Uterus (tissue), 3 donors: ENCODE measurements at regions not wholly inside any gene's neighbourhood (a gene's known extent, or its start where the extent isn't known, plus 50 kb on each side); places are given as distances from the start of the nearest gene placed in this dataset.
"Not testable (repeated sequence)": the region's sequence is repeated elsewhere in the genome, so short reads cannot be mapped to it uniquely, and the experiment has no call there.

Experiments used
- DNase-seq, 2 donors: peaks; one replicate each; pipeline ENCODE4 v3.0.0-alpha.2; 2019 to 2020
- H3K27ac ChIP-seq, 2 donors: fragments of 200-600 bp; sonication (generic); 1 replicate in 1 of 2; 2 replicates in 1 of 2; pipeline ENCODE4 v1.5.1; 2016 to 2018
- H3K27me3 ChIP-seq, 2 donors: fragments of 200-600 bp; sonication (generic); one replicate each; pipeline ENCODE4 v1.5.1; 2018 to 2019; ENCODE audit warnings: control low read depth in 1 of 2
- H3K36me3 ChIP-seq, 2 donors: fragments of 200-600 bp; sonication (generic); one replicate each; pipeline ENCODE4 v1.5.1; 2019; ENCODE audit warnings: control low read depth in 1 of 2
- H3K4me1 ChIP-seq, 2 donors: fragments of 200-600 bp; sonication (generic); one replicate each; pipeline ENCODE4 v1.5.1; 2018 to 2019; ENCODE audit warnings: control low read depth in 1 of 2
- H3K4me3 ChIP-seq, 2 donors: fragments of 200-600 bp; sonication (generic); 1 replicate in 1 of 2; 2 replicates in 1 of 2; pipeline ENCODE4 v1.5.1; 2018 to 2019; ENCODE audit warnings: mild to moderate bottlenecking in 1 of 2
- H3K9me3 ChIP-seq, 2 donors: fragments of 200-600 bp; sonication (generic); one replicate each; pipeline ENCODE4 v1.5.1; 2019; ENCODE audit warnings: control low read depth in 1 of 2
- POLR2A ChIP-seq, 2 donors: fragments of 450-650 bp; IDR thresholded peaks; one replicate each; pipeline ENCODE4 v1.6.1; 2016; ENCODE audit warnings: antibody characterized with exemption in 2 of 2, mild to moderate bottlenecking in 1 of 2, moderate library complexity in 1 of 2
- intact Hi-C: fragments of 100-400 bp; cut with DNase I; formaldehyde crosslinking; loops from one replicate; pipeline ENCODE4 v1.15.1; 2023; ENCODE audit warnings: low total_unique reads
- TF ChIP-seq, protein P1 (sequence below), 4 experiments: fragments of 200-600 bp in 2 of 4; fragments of 450-650 bp in 2 of 4; sonication (generic) in 2 of 4; IDR thresholded peaks; one replicate each; pipeline ENCODE4 v1.5.1; 2016 to 2019; ENCODE audit warnings: antibody characterized with exemption in 4 of 4, mild to moderate bottlenecking in 2 of 4, moderate library complexity in 1 of 4
- donor health status: DM: yes; HTN: yes; CAD: no.

GRCh38 chr13:34383728-34384127, 558.3 kb upstream of the NBEA start:
- no peak overlapping the region for H3K27ac ChIP-seq
- no peaks in the 10 kb centered on the region for H3K4me1 ChIP-seq
- H3K36me3 ChIP-seq, result no peaks in the 10 kb centered on the region
- H3K27me3 ChIP-seq, result no peaks in the 10 kb centered on the region
- intact Hi-C loops, result no loop called here
- TF ChIP-seq POLR2A (IDR thresholded peaks at IDR 0.05), result no peak
- TF ChIP-seq, protein P1, sequence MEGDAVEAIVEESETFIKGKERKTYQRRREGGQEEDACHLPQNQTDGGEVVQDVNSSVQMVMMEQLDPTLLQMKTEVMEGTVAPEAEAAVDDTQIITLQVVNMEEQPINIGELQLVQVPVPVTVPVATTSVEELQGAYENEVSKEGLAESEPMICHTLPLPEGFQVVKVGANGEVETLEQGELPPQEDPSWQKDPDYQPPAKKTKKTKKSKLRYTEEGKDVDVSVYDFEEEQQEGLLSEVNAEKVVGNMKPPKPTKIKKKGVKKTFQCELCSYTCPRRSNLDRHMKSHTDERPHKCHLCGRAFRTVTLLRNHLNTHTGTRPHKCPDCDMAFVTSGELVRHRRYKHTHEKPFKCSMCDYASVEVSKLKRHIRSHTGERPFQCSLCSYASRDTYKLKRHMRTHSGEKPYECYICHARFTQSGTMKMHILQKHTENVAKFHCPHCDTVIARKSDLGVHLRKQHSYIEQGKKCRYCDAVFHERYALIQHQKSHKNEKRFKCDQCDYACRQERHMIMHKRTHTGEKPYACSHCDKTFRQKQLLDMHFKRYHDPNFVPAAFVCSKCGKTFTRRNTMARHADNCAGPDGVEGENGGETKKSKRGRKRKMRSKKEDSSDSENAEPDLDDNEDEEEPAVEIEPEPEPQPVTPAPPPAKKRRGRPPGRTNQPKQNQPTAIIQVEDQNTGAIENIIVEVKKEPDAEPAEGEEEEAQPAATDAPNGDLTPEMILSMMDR (IDR thresholded peaks at IDR 0.05), result no peak
- DNase-seq, result no peak
- no peak overlapping the region for H3K4me3 ChIP-seq
- no peaks in the 10 kb centered on the region for H3K9me3 ChIP-seq

- H3K9me3 ChIP-seq, H3K36me3 ChIP-seq, intact Hi-C loops, H3K4me3 ChIP-seq, DNase-seq, H3K27ac ChIP-seq, H3K27me3 ChIP-seq, H3K4me1 ChIP-seq: not testable (repeated sequence)
Observed at GRCh38 chr13:34386229-34386628, 555.8 kb upstream of the NBEA start.

GRCh38 chr13:34391076-34391475, 551.0 kb upstream of the NBEA start:
- Histone ChIP-seq H3K9me3 (peaks cover 0 to 4% of the 10 kb centered on the region in 2 donors), H3K27ac (no peak overlapping the region), H3K4me1 (no peaks in the 10 kb centered on the region), H3K36me3 (no peaks in the 10 kb centered on the region), H3K4me3 (no peak overlapping the region), H3K27me3 (no peaks in the 10 kb centered on the region)
- TF ChIP-seq POLR2A (IDR thresholded peaks at IDR 0.05), result no peak
- TF ChIP-seq, protein P1 (IDR thresholded peaks at IDR 0.05), result no peak
- intact Hi-C loops, result no loop called here
- DNase-seq, result no peak

DNA sequence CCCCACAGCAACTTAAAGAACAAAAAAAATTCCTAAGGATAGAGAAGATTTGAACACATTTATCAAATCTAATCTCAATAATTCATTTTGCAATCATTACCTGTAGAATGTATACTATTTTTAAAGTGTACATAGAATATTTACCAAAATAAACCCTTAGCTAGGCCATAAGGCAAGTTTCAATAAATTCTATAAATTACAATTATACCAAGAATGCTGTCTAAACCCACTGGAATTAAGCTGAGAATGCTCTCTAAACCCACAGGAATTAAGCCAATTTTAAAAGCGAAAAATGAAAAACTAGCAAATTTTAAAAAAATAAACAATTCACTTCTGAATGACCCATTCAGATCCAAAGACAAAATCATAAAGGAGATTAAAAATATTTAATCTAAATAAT, 540.4 kb upstream of the NBEA start:
- intact Hi-C loops, result no loop called here
- H3K36me3 ChIP-seq, result no peaks in the 10 kb centered on the region
- no peak overlapping the region for H3K4me3 ChIP-seq
- no peak for DNase-seq
- no peaks in the 10 kb centered on the region for H3K27me3 ChIP-seq
- TF ChIP-seq, protein P1 (IDR thresholded peaks at IDR 0.05), result no peak
- TF ChIP-seq POLR2A (IDR thresholded peaks at IDR 0.05), result no peak
- H3K9me3 ChIP-seq, result peaks cover 0 to 4% of the 10 kb centered on the region in 2 donors
- H3K4me1 ChIP-seq, result no peaks in the 10 kb centered on the region
- H3K27ac ChIP-seq, result no peak overlapping the region

DNA sequence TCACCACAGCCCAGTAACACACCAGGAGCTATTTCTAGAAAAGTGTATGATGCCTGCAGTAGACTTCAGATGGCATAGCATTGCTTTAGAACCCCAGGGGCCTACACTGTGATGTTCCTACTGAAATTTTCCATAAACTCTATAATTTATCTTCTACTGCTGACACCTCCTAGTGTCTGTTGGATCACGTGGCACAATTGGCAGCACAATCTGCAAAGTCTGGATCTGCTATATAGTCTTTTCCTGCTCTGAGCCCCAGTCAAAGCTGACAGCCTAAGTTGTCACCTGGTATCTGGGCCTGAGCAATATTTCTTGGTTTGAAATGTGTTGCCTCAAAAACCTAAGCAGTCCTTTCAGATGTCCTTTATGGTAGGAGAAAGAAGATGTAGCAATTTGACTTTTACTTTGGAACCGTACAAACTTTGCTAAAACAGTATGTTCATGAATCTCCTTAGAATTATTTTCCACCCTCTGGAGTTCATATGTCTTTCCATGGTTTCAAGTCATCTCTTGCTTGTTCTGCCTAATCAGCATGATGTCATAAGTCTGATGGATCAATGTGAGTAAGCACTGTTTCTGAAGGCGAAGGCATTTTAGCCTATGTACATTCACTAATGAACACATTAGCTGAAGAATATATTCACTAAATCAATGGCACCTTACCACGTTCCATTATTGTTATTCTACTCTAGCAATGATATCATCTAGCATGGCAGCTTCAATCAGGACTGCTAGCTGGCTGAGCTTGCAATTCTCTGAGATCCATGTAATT, 536.5 kb upstream of the NBEA start:
- intact Hi-C loops, result no loop called here

More for the DNA sequence above, 536.5 kb upstream of the NBEA start:
- TF ChIP-seq, protein P1 (IDR thresholded peaks at IDR 0.05), result no peak
- no peak for TF ChIP-seq POLR2A (IDR thresholded peaks at IDR 0.05)
- Histone ChIP-seq H3K36me3 (no peaks in the 10 kb centered on the region), H3K4me1 (no peaks in the 10 kb centered on the region), H3K27ac (no peak overlapping the region), H3K9me3 (no peaks in the 10 kb centered on the region), H3K27me3 (no peaks in the 10 kb centered on the region), H3K4me3 (no peak overlapping the region)
- no peak for DNase-seq
